Right atrium auricular region (tissue), 2 donors: ENCODE measurements at regions not wholly inside any gene's neighbourhood (a gene's known extent, or its start where the extent isn't known, plus 50 kb on each side); places are given as distances from the start of the nearest gene placed in this dataset.

Source experiments
- DNase-seq: peaks from one replicate; pipeline ENCODE4 v3.0.0-alpha.2; 2019; ENCODE audit warnings: low spot score
- H3K27ac ChIP-seq, 2 donors: fragments of 200-600 bp; sonication (generic); 1 replicate in 1 of 2; 2 replicates in 1 of 2; pipeline ENCODE4 v1.5.1; 2016 to 2019
- H3K27me3 ChIP-seq, 2 donors: fragments of 200-600 bp; sonication (generic); one replicate each; pipeline versions ENCODE4 v1.5.1 to v1.6.0; 2017 to 2019
- H3K36me3 ChIP-seq: fragments of 200-600 bp; sonication (generic); one replicate; pipeline ENCODE4 v1.5.1; 2016
- H3K4me1 ChIP-seq, 2 donors: fragments of 200-600 bp; sonication (generic); one replicate each; pipeline versions ENCODE4 v1.5.1 to v1.6.0; 2017 to 2019
- H3K4me3 ChIP-seq, 2 donors: fragments of 200-600 bp; sonication (generic); 1 replicate in 1 of 2; 2 replicates in 1 of 2; pipeline ENCODE4 v1.5.1; 2017 to 2019; ENCODE audit warnings: mild to moderate bottlenecking in 1 of 2, moderate library complexity in 1 of 2
- H3K9me3 ChIP-seq, 2 donors: fragments of 200-600 bp; sonication (generic); one replicate each; pipeline ENCODE4 v1.5.1; 2019
- TF ChIP-seq, protein P1 (sequence below), 2 donors: fragments of 200-600 bp; sonication (generic); IDR thresholded peaks; one replicate each; pipeline ENCODE4 v1.5.1; 2019; ENCODE audit warnings: antibody characterized with exemption in 2 of 2

DNA sequence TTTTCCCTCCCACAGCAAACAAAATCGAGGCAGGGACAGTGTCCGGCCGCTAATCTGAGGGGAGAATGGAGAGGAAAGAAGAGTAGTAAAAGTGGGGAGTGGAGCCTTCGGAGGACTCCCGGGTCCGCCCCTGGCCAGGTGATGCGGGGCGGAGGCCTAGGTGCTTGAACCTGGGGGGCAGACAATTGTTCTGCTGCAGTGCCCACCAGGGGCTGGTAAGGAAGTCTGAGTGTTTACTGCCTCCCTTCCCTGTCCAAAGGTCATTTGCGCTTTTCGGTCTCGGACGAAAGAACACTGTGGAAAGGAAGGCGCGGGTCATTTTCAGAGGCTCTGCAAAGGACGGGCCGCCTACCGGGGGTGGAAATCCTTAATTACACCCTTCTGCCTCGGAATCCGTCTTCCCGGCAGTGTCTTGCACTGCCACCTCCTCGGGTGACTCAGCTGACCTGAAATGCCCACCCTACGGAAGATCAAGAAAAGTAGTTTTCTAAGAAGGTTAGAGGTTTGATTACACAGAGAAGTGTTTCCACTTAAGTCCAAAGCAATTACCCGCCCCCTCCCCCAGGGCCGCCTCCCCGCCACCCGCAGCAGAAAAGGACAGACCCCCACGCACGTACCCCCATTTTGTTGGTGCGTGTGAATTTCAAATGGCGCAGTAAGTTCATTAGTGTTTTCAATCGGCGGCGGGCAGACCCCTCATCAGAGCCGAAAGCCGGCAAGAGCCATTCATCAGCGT, 99.9 kb upstream of the TENM3 start:
- TF ChIP-seq, protein P1, sequence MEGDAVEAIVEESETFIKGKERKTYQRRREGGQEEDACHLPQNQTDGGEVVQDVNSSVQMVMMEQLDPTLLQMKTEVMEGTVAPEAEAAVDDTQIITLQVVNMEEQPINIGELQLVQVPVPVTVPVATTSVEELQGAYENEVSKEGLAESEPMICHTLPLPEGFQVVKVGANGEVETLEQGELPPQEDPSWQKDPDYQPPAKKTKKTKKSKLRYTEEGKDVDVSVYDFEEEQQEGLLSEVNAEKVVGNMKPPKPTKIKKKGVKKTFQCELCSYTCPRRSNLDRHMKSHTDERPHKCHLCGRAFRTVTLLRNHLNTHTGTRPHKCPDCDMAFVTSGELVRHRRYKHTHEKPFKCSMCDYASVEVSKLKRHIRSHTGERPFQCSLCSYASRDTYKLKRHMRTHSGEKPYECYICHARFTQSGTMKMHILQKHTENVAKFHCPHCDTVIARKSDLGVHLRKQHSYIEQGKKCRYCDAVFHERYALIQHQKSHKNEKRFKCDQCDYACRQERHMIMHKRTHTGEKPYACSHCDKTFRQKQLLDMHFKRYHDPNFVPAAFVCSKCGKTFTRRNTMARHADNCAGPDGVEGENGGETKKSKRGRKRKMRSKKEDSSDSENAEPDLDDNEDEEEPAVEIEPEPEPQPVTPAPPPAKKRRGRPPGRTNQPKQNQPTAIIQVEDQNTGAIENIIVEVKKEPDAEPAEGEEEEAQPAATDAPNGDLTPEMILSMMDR (IDR thresholded peaks at IDR 0.05) = no peak
- peak overlapping the region; percentile 46 to 60 for H3K4me3 ChIP-seq
- no peaks in the 10 kb centered on the region for H3K36me3 ChIP-seq
- no peak overlapping the region for H3K27ac ChIP-seq
- DNase-seq = no peak
- H3K27me3 ChIP-seq = peaks cover 10 to 22% of the 10 kb centered on the region in 2 donors
- H3K9me3 ChIP-seq = no peaks in the 10 kb centered on the region
- H3K4me1 ChIP-seq = peaks cover 0 to 26% of the 10 kb centered on the region in 2 donors

DNA sequence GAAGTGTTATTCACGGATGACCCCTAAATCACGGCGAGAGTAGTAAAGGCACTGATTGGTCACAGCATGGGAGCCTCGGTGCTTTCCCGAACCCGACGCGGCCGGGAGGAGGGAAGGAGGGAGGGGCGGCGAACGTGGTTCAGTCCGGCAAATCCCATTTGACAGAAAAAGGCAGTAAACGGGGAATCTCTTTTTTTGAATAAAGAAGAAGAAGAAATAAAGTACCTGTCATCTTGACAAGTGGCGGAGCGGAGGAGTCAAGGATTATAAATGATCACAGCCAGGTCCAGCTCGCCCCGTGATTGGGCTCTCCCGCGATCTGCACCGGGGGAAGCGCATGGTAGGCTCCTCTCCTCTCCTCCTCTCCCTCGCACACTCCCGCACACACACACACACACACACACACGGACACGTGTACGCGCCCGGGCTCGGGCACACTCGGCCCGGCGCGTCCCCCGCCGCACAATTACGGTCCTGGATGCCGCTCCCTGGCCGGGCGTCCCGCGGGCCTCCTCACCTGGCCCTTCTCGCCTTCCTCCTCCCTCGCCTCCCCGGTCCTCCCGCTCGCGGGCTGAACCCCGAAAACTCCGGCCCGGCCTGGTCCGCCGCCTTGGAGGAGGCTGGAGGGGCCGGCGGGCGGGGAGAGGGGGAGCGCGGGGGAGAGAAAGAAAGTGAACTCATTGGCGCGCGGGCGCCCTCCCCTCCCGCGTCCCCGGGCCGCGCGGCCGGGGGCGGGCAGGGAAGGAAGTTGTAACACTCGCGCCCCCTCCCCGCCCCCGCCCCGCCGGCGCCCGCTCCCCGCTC, 99.2 kb upstream of the TENM3 start:
- TF ChIP-seq, protein P1 (IDR thresholded peaks at IDR 0.05) = no peak
- Histone ChIP-seq H3K36me3 (no peaks in the 10 kb centered on the region), H3K27ac (no peak overlapping the region), H3K27me3 (peaks cover 10 to 22% of the 10 kb centered on the region in 2 donors), H3K4me3 (peak overlapping the region; percentile 46 to 60), H3K4me1 (peaks cover 0 to 26% of the 10 kb centered on the region in 2 donors), H3K9me3 (no peaks in the 10 kb centered on the region)
- no peak for DNase-seq

DNA sequence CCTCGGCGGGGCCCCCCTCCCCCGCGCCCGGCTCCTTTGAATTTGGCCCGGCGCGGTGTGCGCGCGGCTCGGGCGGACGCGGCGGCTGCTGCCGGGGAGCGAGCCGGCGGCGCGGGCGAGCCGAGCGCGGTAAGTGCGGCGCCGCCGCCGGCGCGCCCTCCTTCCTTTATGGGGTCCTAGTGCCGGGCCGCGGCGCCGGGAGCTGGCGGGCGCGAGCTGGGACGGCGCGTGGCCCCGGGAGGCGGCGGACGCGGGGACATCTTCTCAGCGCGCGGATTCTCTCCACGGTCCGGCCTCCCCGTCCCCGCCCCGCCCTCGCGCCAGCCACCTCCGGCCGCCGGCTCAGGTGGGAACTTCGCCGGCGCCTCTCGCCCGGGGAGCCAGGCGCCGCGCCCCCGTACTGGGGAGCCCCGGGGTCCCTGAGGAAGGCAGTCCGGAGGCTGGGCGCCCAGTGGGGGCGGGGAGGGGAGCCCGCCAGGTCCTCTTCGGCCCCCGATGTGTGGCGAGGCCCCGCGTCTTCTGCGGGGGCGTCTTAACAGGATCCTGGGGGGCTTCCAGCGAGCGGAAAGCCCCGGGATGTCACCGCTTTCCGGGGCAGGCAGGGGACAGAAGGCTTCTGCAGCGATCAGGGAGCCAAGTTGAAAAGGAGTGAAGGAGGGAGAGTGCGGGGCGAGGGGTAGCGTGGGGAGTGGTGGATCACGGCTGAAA, 98.4 kb upstream of the TENM3 start:
- no peak for DNase-seq
- peaks cover 10 to 22% of the 10 kb centered on the region in 2 donors for H3K27me3 ChIP-seq
- H3K27ac ChIP-seq = no peak overlapping the region

DNA sequence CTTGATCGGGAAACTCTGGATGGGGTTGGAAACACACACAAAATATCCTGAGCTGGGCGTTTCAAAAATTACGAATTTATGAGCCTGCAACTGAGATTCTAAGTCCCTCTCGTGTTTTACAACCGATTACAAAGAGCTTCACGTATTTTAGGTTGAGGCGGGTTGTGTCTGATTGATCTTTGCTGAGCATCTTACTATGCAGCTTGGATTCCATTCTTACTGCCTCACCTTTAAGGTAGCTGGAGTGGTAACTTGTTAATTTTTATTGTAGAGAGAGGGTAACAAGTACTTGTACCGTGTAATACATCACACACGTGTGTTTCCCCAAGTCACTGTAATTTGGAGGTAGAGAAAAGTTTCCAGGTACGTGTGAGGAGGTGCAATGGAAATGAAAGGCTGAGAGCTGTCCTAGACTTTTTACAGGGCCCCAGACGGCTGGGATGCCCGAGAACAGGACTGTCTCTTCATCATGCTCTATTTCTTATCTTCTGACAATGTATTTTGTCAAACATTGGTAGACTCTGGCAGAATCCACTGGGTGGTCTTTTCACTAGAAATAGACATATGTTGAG, 97.8 kb upstream of the TENM3 start:
- no peaks in the 10 kb centered on the region for H3K9me3 ChIP-seq
- no peak for DNase-seq

More for the DNA sequence above, 98.4 kb upstream of the TENM3 start:
- TF ChIP-seq, protein P1 (IDR thresholded peaks at IDR 0.05) = no peak
- peak overlapping the region; percentile 46 to 60 for H3K4me3 ChIP-seq
- H3K4me1 ChIP-seq = peaks cover 0 to 26% of the 10 kb centered on the region in 2 donors
- no peaks in the 10 kb centered on the region for H3K36me3 ChIP-seq
- no peaks in the 10 kb centered on the region for H3K9me3 ChIP-seq

DNA sequence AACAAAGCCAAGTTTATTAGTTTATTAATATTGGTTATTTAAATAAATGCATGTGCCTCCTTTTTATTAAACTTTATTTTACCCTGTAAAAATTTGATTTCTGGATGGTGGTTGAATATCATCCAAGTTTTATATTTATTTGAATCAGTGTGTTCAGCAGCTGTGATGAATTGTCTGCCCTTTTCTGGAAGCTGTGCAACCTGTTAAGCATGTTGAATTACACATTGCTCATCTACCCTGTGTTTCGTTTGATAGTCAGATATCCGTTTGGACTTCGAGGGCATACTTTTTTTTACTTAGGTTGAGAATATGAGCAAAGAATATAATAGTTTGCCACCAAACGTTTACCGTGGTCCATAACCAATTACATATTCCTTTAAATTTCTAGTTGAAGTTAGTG, 95.8 kb upstream of the TENM3 start:
- Histone ChIP-seq H3K27me3 (peaks cover 6 to 13% of the 10 kb centered on the region in 2 donors), H3K36me3 (no peaks in the 10 kb centered on the region), H3K27ac (no peak overlapping the region), H3K4me3 (no peak overlapping the region), H3K4me1 (peaks cover 0 to 24% of the 10 kb centered on the region in 2 donors), H3K9me3 (no peaks in the 10 kb centered on the region)
- no peak for DNase-seq
- TF ChIP-seq, protein P1 (IDR thresholded peaks at IDR 0.05) = no peak

More for the DNA sequence above, 97.8 kb upstream of the TENM3 start:
- Histone ChIP-seq H3K4me3 (peak overlapping the region in 1 of 2 donors; percentile 60), H3K27ac (no peak overlapping the region), H3K4me1 (peaks cover 0 to 26% of the 10 kb centered on the region in 2 donors), H3K27me3 (peaks cover 10 to 22% of the 10 kb centered on the region in 2 donors), H3K36me3 (no peaks in the 10 kb centered on the region)
- TF ChIP-seq, protein P1 (IDR thresholded peaks at IDR 0.05) = no peak
